Thyroid gland (tissue), 4 donors: ENCODE measurements at regions not wholly inside any gene's neighbourhood (a gene's known extent, or its start where the extent isn't known, plus 50 kb on each side); places are given as distances from the start of the nearest gene placed in this dataset.

ENCODE experiments used
- DNase-seq, 2 donors: peaks; one replicate each; pipeline ENCODE4 v3.0.0-alpha.2; 2019
- H3K27ac ChIP-seq, 3 donors: fragments of 200-600 bp; sonication (generic); 1 replicate in 2 of 3; 2 replicates in 1 of 3; pipeline ENCODE4 v1.5.1; 2016 to 2019; ENCODE audit warnings: mild to moderate bottlenecking in 1 of 3, moderate library complexity in 1 of 3
- H3K27me3 ChIP-seq: fragments of 200-600 bp; sonication (generic); one replicate; pipeline ENCODE4 v1.5.1; 2019
- H3K36me3 ChIP-seq, 2 donors: fragments of 200-600 bp; sonication (generic); one replicate each; pipeline ENCODE4 v1.5.1; 2016 to 2019
- H3K4me1 ChIP-seq, 2 donors: fragments of 200-600 bp; sonication (generic); one replicate each; pipeline ENCODE4 v1.5.1; 2017 to 2019
- H3K4me3 ChIP-seq, 3 donors: fragments of 200-600 bp; sonication (generic); replicated peaks in 1 of 3; 1 replicate in 2 of 3; 2 replicates in 1 of 3; pipeline ENCODE4 v1.5.1; 2016; ENCODE audit warnings: mild to moderate bottlenecking in 1 of 3
- H3K9me3 ChIP-seq: fragments of 200-600 bp; sonication (generic); one replicate; pipeline ENCODE4 v1.5.1; 2017
- POLR2A ChIP-seq, 2 donors: fragments of 450-650 bp; IDR thresholded peaks; one replicate each; pipeline ENCODE4 v1.6.1; 2017; ENCODE audit warnings: antibody characterized with exemption in 2 of 2, mild to moderate bottlenecking in 2 of 2, moderate library complexity in 1 of 2
- WGBS, 2 donors: methylation state at CpG; one replicate each; pipeline ENCODE4 v1.1.5; 2017; 5-methylcytosine and 5-hydroxymethylcytosine counted together
- intact Hi-C: fragments of 100-400 bp; cut with DNase I; formaldehyde crosslinking; loops from one replicate; pipeline ENCODE4 v1.15.1; 2023
- TF ChIP-seq, protein P1 (sequence below), 6 experiments: fragments of 200-600 bp in 3 of 6; fragments of 450-650 bp in 3 of 6; sonication (generic) in 3 of 6; IDR thresholded peaks; one replicate each; pipeline ENCODE4 v1.5.1; 2016 to 2019; ENCODE audit warnings: antibody characterized with exemption in 6 of 6, mild to moderate bottlenecking in 2 of 6, inconsistent platforms in 1 of 6, moderate library complexity in 1 of 6

DNA sequence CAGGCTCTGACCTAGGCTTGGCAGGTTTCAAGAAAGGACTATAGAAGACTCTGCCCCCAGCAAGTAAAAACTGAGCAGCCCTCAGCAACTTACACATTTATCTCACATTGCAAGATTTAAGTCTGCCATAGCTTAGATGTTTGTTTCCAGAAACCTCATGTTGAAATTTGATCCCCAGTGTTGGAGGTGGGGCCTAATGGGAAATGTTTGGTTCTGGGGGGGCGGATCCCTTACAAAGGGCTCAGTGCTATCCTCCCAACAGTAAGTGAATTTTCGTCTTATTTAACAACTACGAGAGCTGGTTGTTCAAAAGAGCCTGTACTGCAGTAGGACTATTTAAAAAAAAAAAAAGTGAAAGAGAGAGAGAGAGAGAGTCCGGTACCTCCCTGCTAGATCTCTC is 125.2 kb upstream of the PROK2 start:
- Histone ChIP-seq H3K9me3 (no peaks in the 10 kb centered on the region), H3K36me3 (no peaks in the 10 kb centered on the region), H3K4me1 (no peaks in the 10 kb centered on the region), H3K27ac (no peak overlapping the region), H3K4me3 (no peak overlapping the region), H3K27me3 (no peaks in the 10 kb centered on the region)
- intact Hi-C loops, result no loop called here
- 90 to 94% methylated on average over 4 of the region's 4 CpGs for WGBS, 2 donors
- TF ChIP-seq, protein P1, sequence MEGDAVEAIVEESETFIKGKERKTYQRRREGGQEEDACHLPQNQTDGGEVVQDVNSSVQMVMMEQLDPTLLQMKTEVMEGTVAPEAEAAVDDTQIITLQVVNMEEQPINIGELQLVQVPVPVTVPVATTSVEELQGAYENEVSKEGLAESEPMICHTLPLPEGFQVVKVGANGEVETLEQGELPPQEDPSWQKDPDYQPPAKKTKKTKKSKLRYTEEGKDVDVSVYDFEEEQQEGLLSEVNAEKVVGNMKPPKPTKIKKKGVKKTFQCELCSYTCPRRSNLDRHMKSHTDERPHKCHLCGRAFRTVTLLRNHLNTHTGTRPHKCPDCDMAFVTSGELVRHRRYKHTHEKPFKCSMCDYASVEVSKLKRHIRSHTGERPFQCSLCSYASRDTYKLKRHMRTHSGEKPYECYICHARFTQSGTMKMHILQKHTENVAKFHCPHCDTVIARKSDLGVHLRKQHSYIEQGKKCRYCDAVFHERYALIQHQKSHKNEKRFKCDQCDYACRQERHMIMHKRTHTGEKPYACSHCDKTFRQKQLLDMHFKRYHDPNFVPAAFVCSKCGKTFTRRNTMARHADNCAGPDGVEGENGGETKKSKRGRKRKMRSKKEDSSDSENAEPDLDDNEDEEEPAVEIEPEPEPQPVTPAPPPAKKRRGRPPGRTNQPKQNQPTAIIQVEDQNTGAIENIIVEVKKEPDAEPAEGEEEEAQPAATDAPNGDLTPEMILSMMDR (IDR thresholded peaks at IDR 0.05), result no peak
- TF ChIP-seq POLR2A (IDR thresholded peaks at IDR 0.05), result no peak
- DNase-seq, result no peak

DNA sequence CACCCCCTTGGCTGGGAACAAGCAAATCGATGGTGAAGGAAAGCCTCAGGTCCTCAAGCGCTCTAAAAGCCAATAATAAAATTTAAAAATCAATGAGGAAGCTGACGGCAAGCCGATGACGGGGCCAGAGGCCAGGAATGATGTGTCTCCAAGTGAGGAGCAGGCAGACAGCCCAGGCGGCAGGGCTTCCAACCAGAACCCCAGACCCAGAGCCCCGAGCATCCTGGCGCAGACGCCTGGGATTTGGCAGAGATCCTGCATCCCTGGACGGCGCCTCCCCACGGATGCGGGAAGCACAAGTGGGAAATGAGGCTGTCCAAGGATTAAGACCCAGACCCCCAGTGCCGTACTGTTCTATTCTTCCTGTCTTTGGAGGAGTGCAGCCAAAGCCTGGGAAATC is 123.0 kb upstream of the PROK2 start:
- Histone ChIP-seq H3K27ac (no peak overlapping the region), H3K4me1 (no peaks in the 10 kb centered on the region), H3K4me3 (no peak overlapping the region), H3K9me3 (no peaks in the 10 kb centered on the region), H3K27me3 (no peaks in the 10 kb centered on the region), H3K36me3 (no peaks in the 10 kb centered on the region)
- intact Hi-C loops, result no loop called here
- TF ChIP-seq, protein P1 (IDR thresholded peaks at IDR 0.05), result no peak
- no peak for TF ChIP-seq POLR2A (IDR thresholded peaks at IDR 0.05)
- WGBS, 2 donors, result 70 to 86% methylated on average over 14 of the region's 14 CpGs
- DNase-seq, result no peak

DNA sequence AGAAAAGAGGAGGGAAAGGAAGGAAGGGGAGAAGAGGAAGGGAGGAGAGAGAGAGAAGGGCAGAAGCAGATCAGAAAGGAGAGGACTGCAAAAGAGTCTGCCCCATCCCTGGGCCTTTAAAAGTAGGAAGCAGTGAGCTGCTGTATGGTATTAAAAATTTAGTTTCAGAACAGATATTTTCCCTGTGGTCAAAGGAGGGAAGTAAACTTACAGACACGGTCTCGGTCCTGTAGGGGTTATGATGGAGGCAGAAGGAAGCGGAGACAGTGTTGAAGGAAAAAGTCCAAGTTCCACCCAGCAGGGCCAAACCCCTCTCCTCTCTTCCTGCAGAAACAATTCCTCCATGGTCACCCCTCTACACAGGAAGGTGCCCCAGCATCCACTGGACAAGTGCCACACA is 122.0 kb upstream of the PROK2 start:
- no peak overlapping the region for H3K27ac ChIP-seq
- H3K9me3 ChIP-seq, result no peaks in the 10 kb centered on the region
- no peak for TF ChIP-seq POLR2A (IDR thresholded peaks at IDR 0.05)
- TF ChIP-seq, protein P1 (IDR thresholded peaks at IDR 0.05), result no peak
- H3K36me3 ChIP-seq, result no peaks in the 10 kb centered on the region
- WGBS, 2 donors, result 71 to 87% methylated on average over 3 of the region's 3 CpGs
- H3K4me3 ChIP-seq, result no peak overlapping the region
- H3K27me3 ChIP-seq, result no peaks in the 10 kb centered on the region
- no peak for DNase-seq
- no peaks in the 10 kb centered on the region for H3K4me1 ChIP-seq
- intact Hi-C loops, result no loop called here

DNA sequence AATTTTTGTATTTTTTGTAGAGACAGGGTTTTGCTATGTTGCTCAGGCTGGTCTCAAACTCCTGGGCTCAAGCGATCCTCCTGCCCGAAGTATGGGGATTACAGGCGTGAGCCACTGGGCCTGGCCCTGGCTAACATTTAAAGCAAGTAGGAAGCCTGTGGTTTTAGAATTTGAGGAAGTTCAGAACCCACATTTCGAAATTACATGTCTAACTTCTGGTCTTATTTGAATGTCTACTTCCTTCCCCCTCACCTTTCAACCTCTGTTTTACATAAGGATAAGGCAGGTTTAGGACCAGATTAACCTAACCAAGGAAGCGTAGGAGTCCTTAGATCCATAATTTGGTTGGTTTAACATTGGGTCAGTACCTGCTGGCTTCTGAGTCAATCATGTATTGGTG is 120.5 kb upstream of the PROK2 start:
- no peaks in the 10 kb centered on the region for H3K27me3 ChIP-seq
- no peaks in the 10 kb centered on the region for H3K9me3 ChIP-seq
- no peak for TF ChIP-seq POLR2A (IDR thresholded peaks at IDR 0.05)
- TF ChIP-seq, protein P1 (IDR thresholded peaks at IDR 0.05), result no peak
- no peak for DNase-seq
- no peak overlapping the region for H3K4me3 ChIP-seq
- 92 to 95% methylated on average over 5 of the region's 5 CpGs for WGBS, 2 donors
- H3K4me1 ChIP-seq, result no peaks in the 10 kb centered on the region
- intact Hi-C loops, result no loop called here
- no peak overlapping the region for H3K27ac ChIP-seq
- no peaks in the 10 kb centered on the region for H3K36me3 ChIP-seq

DNA sequence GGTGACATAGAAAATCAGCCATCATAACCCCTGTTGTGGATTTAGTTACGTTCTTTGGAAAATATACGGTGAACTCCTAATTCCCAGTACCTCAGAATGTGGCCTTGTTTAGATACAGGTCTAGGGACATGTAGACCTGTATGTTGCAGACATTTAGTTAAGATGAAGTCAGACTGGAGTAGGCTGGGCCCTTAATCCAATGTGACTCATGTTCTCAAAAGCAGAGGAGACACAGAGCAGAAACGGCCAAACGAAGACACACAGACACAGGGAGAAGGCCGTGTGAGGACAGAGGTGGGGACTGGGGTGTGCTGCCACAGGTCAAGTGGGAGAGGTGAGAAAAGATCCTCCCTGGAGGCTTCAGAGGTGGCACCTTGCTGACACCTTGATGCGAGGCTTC is 119.0 kb upstream of the PROK2 start:
- intact Hi-C loops, result no loop called here
- Histone ChIP-seq H3K4me3 (no peak overlapping the region), H3K27me3 (no peaks in the 10 kb centered on the region), H3K4me1 (no peaks in the 10 kb centered on the region), H3K9me3 (no peaks in the 10 kb centered on the region), H3K36me3 (no peaks in the 10 kb centered on the region), H3K27ac (no peak overlapping the region)
- TF ChIP-seq, protein P1 (IDR thresholded peaks at IDR 0.05), result no peak
- TF ChIP-seq POLR2A (IDR thresholded peaks at IDR 0.05), result no peak
- no peak for DNase-seq
- 91 to 93% methylated on average over 6 of the region's 6 CpGs for WGBS, 2 donors
